LNCaP clone FGC (cell line): ENCODE measurements at regions not wholly inside any gene's neighbourhood (a gene's known extent, or its start where the extent isn't known, plus 50 kb on each side); places are given as distances from the start of the nearest gene placed in this dataset.

Experiments
- DNase-seq: peaks from one replicate; pipeline ENCODE4 v3.0.0-alpha.2; 2011; ENCODE audit warnings: low read depth
- H3K4me3 ChIP-seq: 2 replicates; pipeline ENCODE4 v1.5.1; 2011; ENCODE audit warnings: mild to moderate bottlenecking, low read depth, low read length, control low read depth
- CTCF ChIP-seq: IDR thresholded peaks from 2 replicates; pipeline ENCODE4 v1.5.1; 2012; ENCODE audit warnings: mild to moderate bottlenecking; ENCODE audit not compliant: control insufficient read depth, insufficient read depth; ENCODE audit errors: extremely low read depth

- DNase-seq: no peak
- H3K4me3 ChIP-seq: no peak overlapping the region
- no peak for TF ChIP-seq CTCF
Observed at GRCh38 chr3:153615863-153616262, 453.8 kb downstream of the RAP2B start.

- no peak for TF ChIP-seq CTCF
- no peak overlapping the region for H3K4me3 ChIP-seq
- DNase-seq: no peak
Observed at GRCh38 chr3:153617463-153617862, 455.4 kb downstream of the RAP2B start.

DNA sequence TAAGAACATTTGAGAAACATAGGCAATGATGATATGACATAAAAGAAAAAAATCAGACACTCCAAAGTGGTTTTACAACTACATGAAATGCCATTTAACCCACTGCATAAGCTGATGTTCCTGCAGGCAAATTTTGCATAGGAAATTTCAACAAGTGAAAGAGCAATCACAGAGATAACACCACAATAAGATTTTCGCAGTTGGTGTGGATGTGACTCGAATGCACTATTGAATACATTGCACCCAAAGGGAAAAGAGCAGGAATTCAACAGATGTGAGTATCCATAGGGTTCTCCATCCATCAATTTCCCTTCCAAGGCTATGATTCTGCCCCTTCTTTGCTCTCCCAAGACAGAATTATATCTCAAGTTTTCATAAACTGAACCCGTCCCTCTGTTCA lies 456.1 kb downstream of the RAP2B start:
- DNase-seq: no peak
- H3K4me3 ChIP-seq: no peak overlapping the region
- TF ChIP-seq CTCF: no peak

DNA sequence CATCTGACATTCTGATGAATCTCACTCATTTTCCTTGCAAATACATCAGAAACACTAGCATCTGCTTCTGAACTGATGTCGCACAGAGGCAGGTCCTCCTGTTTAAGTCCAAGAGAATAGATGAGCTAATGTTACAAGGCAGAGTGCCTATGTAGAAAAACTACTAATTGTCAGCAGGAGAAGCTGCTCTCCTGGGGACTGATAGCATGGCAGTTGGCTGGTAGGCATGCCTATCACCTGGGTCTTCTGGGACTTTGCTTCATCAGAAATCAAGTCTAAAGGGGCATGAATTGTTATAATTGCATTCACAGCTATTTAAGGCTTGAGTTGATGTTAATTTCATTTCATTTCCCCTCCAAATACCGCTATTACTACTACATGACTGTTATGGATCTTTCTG lies 457.2 kb downstream of the RAP2B start:
- H3K4me3 ChIP-seq: no peak overlapping the region
- DNase-seq: no peak
- TF ChIP-seq CTCF: no peak

DNA sequence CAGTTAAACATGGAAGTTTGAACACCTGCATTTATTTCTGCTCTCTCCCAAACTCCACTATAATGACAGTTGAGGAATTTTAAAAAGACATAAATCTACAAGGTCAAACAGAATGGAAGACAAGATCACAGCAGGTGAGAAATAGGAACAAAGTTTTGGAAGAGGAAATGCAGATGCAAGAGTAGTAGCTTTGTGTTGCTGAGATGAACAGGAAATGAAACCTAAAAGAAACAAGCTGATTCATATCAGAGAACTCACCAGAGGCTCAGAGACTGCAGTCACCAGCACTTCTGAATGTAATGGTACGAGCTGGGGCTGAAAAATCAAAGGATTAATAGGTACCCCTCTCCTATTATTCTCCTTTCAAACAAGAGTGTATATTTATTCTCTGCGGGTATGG lies 459.9 kb downstream of the RAP2B start:
- TF ChIP-seq CTCF: no peak
- no peak for DNase-seq
- no peak overlapping the region for H3K4me3 ChIP-seq

GRCh38 chr3:153623834-153624233 lies 461.8 kb downstream of the RAP2B start:
- no peak for TF ChIP-seq CTCF

GRCh38 chr3:153624310-153625030 lies 462.4 kb downstream of the RAP2B start:
- TF ChIP-seq CTCF: no peak
- no peak for DNase-seq
- H3K4me3 ChIP-seq: no peak overlapping the region

More at GRCh38 chr3:153623834-153624233, 461.8 kb downstream of the RAP2B start:
- no peak for DNase-seq
- H3K4me3 ChIP-seq: no peak overlapping the region
